Activated CD4-positive, alpha-beta T cell treated with anti-CD3 and anti-CD28 coated beads, Interleukin-2, amount 10 ng/mL, durations not matched to agents 7 days and 5 days (primary cell): ENCODE measurements at regions not wholly inside any gene's neighbourhood (a gene's known extent, or its start where the extent isn't known, plus 50 kb on each side); places are given as distances from the start of the nearest gene placed in this dataset.

Experiments used
- CTCF ChIA-PET: fragments of 350-600 bp; sonication (Branson Sonifier 250); formaldehyde crosslinking; loops from one replicate; lab custom pipeline; 2021; ENCODE audit warnings: antibody characterized with exemption; lab: Charles Lee
- POLR2A ChIA-PET: fragments of 350-600 bp; sonication (Branson Sonifier 250); formaldehyde crosslinking; loops from one replicate; lab custom pipeline; 2021; ENCODE audit warnings: antibody characterized with exemption; lab: Charles Lee
- DNase-seq: peaks from one replicate; pipeline ENCODE4 v3.0.0-alpha.2; 2020
- H3K27ac Mint-ChIP-seq: one replicate; pipeline ENCODE4 v1.8.0; 2021; ENCODE audit warnings: mild to moderate bottlenecking, moderate library complexity, mixed read lengths
- H3K27me3 Mint-ChIP-seq: one replicate; pipeline ENCODE4 v1.8.0; 2021; ENCODE audit warnings: mixed read lengths
- H3K36me3 Mint-ChIP-seq: one replicate; pipeline ENCODE4 v1.8.0; 2021; ENCODE audit warnings: low read depth, mixed read lengths
- H3K4me1 Mint-ChIP-seq: one replicate; pipeline ENCODE4 v1.8.0; 2021; ENCODE audit warnings: mixed read lengths
- H3K4me3 Mint-ChIP-seq: one replicate; pipeline ENCODE4 v1.8.0; 2021; ENCODE audit warnings: mild to moderate bottlenecking, moderate library complexity, mixed read lengths
- H3K9me3 Mint-ChIP-seq: one replicate; pipeline ENCODE4 v1.8.0; 2021; ENCODE audit warnings: mixed read lengths

DNA sequence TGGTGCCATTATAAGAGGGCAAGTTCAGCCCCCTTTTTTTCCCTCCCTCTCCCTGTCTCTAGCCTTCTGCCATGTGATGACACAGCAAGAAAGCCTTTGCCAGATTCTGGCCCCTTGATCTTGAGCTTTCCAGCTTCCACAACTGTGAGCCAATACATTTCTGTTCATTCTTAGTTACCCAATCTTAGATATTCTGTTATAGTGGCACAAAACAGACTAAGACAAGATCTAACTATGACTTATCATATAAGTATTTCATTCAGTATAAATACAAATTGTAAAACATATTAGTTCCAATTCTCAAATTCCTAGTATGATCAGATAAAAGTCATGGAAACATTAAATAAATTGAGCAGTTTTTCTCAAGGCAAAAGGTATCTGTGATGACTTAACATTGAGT, 276.3 kb downstream of the COX7C start:
- Mint-ChIP-seq H3K27me3 (peaks cover 5% of the 10 kb centered on the region), H3K9me3 (no peaks in the 10 kb centered on the region), H3K4me1 (no peaks in the 10 kb centered on the region), H3K4me3 (no peak overlapping the region), H3K27ac (no peak overlapping the region), H3K36me3 (no peaks in the 10 kb centered on the region)
- ChIA-PET CTCF (no interaction called here), POLR2A (no interaction called here)
- DNase-seq: no peak

DNA sequence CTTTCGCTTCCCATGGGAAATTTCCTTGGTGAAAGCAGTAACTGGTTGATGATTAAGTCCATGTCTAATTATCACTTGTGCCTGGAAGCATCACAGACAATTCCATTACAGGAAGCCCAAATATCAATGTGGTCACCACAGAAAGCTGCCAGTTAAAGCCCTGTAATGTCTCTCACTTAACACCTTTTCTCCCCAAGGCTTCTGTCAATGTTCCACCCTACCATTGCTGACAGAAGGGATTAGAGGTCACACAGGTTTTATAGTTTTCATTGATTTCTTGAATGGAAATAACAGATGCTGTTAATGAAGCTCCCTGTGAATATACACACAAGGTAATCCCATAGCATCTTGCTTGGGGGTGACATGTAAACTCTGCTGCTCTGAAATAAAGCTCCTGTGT, 279.2 kb downstream of the COX7C start:
- Mint-ChIP-seq H3K36me3 (no peaks in the 10 kb centered on the region), H3K4me1 (no peaks in the 10 kb centered on the region), H3K27me3 (peaks cover 11% of the 10 kb centered on the region), H3K4me3 (no peak overlapping the region), H3K27ac (no peak overlapping the region), H3K9me3 (no peaks in the 10 kb centered on the region)
- ChIA-PET POLR2A (no interaction called here), CTCF (no interaction called here)
- DNase-seq: no peak

DNA sequence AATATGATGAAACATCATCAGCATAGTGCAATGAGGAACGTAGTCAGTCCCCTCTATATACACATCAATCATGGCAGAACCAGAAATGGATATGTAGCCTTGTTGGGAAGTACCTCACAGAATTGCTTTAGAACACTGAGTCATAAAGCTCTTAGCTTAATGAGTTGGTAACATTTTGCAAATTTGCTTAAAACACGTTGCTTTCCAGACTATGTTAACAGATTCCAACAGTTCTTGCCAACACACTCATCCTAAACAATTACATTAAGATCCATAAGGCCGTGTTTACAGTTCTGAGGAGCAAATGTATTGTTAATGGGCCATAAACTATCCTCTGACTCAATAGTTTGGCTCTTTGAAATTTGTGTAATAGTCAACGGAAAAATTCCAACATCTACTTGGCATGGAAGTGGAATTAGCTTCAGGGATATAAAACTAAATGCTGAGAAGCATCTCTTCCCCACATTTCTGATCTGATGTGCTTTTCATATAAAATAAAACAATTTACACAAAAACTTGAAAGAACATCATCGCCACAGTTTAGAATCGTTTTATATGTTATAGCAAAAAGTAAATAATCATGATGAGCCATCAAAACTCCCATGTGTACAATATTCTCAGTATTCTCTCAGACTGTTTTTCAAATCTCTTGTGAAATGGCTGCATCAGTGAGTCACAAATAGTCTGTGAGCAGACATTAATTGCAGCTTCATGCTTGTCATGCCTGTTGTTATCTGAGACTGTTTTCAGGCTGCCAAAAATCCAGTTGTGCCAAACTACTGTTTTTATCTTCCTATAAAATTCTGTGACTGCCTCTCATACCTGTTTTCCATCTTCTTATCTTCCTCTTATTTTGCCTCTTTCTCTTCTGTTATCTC, 291.9 kb downstream of the COX7C start:
- POLR2A ChIA-PET: no interaction called here
- Mint-ChIP-seq H3K27me3 (peaks cover 26% of the 10 kb centered on the region), H3K27ac (no peak overlapping the region), H3K4me3 (no peak overlapping the region), H3K9me3 (no peaks in the 10 kb centered on the region), H3K36me3 (no peaks in the 10 kb centered on the region), H3K4me1 (no peaks in the 10 kb centered on the region)
- CTCF ChIA-PET: no interaction called here
- no peak for DNase-seq

DNA sequence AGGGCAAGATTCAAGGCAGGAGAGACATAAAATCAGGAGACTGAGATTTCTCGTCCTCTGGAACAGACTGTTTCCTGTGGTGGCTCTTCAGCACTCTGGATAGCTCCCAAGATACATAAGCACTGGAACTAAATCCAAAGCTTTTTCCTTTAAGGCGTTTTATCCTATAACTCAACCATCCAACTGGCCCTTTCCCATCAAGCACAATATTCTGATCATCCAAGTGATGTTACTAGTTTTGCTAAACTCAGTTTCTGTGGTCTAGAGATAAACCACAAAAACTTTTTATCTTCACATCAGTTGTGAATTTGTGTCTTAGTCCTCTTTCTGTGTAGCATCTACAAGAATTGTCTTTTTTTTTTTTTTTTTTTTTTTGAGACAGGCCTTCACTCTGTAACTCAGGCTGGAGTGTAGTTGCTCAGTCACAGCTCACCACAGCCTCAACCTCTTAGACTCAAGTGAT, 299.4 kb downstream of the COX7C start:
- Mint-ChIP-seq H3K27me3 (peaks cover 14% of the 10 kb centered on the region), H3K4me3 (no peak overlapping the region), H3K9me3 (no peaks in the 10 kb centered on the region), H3K4me1 (peaks cover 12% of the 10 kb centered on the region), H3K36me3 (no peaks in the 10 kb centered on the region), H3K27ac (no peak overlapping the region)
- peak; percentile 20 for DNase-seq
- CTCF ChIA-PET: no interaction called here
- POLR2A ChIA-PET: no interaction called here

DNA sequence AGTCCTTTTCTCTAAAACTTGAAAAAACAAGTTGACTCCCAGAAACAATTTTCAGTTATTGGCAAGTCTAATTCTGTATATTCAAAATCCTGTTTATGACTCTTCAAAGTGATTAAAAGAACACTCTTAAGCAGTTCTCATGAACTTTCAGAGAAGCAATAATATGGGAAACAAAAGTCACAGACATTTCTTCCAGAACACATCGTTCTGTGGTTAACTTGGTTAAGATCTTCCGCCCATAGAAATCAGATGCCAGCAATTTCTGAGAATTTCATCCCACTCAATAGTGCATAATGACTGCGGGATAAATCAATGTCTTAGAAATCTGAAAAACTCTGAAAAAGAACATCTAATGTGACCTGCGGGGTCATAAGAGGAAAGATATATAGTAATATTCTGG, 300.5 kb downstream of the COX7C start:
- Mint-ChIP-seq H3K4me1 (peaks cover 12% of the 10 kb centered on the region), H3K27me3 (peaks cover 14% of the 10 kb centered on the region), H3K4me3 (no peak overlapping the region), H3K27ac (no peak overlapping the region), H3K9me3 (no peaks in the 10 kb centered on the region), H3K36me3 (no peaks in the 10 kb centered on the region)
- DNase-seq: no peak
- ChIA-PET POLR2A (no interaction called here), CTCF (no interaction called here)

DNA sequence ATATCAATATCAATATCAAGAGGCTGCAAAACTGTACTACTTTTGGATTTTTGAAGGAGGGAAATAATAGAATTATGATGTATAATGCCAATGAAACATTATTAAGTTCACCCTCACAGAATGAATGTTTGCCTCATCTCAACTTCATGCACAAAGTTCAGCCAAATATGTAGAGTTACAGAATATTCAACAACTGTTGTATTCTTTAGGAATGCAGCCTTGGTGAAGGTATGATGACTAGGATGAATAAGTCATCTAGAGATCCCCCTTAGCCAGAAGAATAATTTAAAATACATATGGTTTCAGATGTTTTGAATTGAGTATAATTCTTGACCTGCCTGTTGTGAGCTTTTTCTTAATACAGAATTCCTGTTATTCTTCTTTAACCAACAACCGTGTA, 308.3 kb downstream of the COX7C start:
- no peak for DNase-seq
- no peak overlapping the region for H3K27ac Mint-ChIP-seq
- no peaks in the 10 kb centered on the region for H3K4me1 Mint-ChIP-seq
- ChIA-PET POLR2A (no interaction called here), CTCF (no interaction called here)
- no peaks in the 10 kb centered on the region for H3K9me3 Mint-ChIP-seq
- no peaks in the 10 kb centered on the region for H3K36me3 Mint-ChIP-seq
- H3K27me3 Mint-ChIP-seq: peaks cover 26% of the 10 kb centered on the region
- no peak overlapping the region for H3K4me3 Mint-ChIP-seq

DNA sequence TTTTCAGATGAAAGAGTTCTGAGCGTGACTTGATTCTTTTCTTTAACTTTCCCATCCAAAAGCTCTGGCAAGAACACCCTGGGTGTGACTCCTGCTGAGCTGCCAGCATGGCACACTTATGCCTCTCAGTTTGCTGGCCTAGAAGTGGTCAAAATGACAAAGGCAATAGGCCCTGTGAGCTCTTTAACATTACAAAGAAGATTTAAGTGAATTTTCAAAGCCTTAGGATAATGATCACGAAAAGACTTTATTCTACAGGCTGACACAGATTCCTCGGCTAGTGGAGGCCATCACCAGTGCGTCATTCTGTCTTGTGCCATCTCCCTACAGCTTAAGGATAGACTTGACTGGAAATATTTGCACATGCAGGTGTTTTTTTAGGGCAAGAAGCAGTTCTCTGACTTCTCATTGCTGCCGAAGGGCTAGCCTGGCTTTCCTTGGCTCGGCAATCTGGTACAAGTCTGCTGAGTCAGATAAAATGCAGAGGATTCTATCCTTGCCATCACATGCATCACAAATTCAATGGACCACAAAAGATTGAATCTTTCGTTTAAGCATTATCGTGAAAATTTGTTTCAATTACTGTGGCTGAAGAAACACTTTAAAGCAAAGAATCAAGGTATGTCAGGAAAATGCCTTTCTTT, 311.5 kb downstream of the COX7C start:
- Mint-ChIP-seq H3K4me3 (no peak overlapping the region), H3K27ac (no peak overlapping the region), H3K36me3 (no peaks in the 10 kb centered on the region), H3K9me3 (no peaks in the 10 kb centered on the region), H3K27me3 (peaks cover 27% of the 10 kb centered on the region), H3K4me1 (no peaks in the 10 kb centered on the region)
- no peak for DNase-seq
- ChIA-PET POLR2A (no interaction called here), CTCF (no interaction called here)

DNA sequence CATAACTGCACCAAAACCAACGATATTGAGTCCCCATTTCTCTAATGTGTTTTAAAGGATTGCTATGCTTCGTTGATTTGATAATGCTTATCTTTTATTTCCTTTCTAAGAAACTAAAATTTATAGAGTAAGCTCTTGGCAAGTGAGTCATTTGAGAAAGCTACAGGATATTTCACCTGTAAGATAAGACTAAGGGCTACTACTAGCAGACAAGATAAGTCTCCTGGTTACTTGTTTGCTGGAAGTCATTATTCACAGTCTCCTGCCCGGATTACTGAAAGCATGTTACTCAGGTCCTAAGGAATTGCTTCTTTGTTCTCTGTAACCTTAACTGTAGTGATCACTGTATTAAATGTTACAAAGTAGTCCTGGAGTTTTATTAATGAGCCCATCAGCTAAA, 315.9 kb upstream of the RASA1 start:
- Mint-ChIP-seq H3K9me3 (no peaks in the 10 kb centered on the region), H3K4me1 (no peaks in the 10 kb centered on the region), H3K4me3 (no peak overlapping the region), H3K27ac (no peak overlapping the region), H3K27me3 (peaks cover 12% of the 10 kb centered on the region), H3K36me3 (no peaks in the 10 kb centered on the region)
- CTCF ChIA-PET: no interaction called here
- DNase-seq: no peak
- POLR2A ChIA-PET: no interaction called here

DNA sequence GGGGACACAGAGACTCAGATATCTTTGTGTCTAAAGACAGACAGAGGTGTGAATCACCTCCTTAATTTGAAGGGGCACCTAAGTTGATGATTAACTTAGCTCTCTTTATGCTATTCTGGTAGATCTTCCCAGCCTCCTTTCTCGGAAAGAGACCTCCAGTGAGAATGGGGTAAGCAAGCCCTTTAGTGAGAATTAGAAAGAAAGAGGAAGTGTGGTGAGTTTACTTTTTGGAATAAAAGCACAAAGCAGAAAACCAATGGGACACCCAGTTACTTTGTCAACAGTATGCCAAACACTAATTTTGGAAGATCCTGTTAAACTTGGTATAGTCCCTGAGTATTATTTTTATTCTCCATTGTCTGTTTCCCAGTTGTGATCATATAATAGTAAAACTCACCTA, 302.8 kb upstream of the RASA1 start:
- ChIA-PET POLR2A (no interaction called here), CTCF (no interaction called here)
- Mint-ChIP-seq H3K4me1 (peaks cover 2% of the 10 kb centered on the region), H3K36me3 (no peaks in the 10 kb centered on the region), H3K27ac (no peak overlapping the region), H3K4me3 (no peak overlapping the region), H3K9me3 (no peaks in the 10 kb centered on the region), H3K27me3 (peaks cover 8% of the 10 kb centered on the region)
- no peak for DNase-seq

DNA sequence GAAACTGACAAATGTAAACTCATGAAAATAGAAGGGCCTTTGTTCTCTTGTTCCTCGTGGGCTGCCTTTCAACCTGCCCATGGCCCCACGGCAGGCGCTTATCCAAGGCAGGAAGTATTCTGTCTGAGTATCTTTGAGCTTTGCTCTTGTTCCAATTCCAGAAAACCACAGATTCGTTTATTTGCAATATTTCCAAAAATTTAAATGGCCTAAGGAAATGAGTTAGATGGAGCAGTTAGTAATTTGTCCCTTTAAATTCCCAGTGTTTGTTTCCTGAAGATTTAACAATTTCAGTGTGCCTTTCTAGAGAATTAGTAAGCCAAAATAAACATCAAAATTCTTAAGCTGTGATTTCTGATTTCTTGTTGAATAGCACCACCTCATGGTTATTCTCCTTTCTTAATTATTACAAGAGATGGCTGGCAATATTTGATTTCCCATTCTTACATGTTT, 299.4 kb upstream of the RASA1 start:
- ChIA-PET POLR2A (no interaction called here), CTCF (interaction anchor here (0.5 to 1.6 kb wide), 3 partner anchors 10 to 171 kb away, joined by 3 to 9 read pairs (median 3); no protein-coding TSS in a partner anchor)
- DNase-seq: no peak
- H3K9me3 Mint-ChIP-seq: no peaks in the 10 kb centered on the region
- H3K27ac Mint-ChIP-seq: no peak overlapping the region
- H3K36me3 Mint-ChIP-seq: no peaks in the 10 kb centered on the region
- peaks cover 4% of the 10 kb centered on the region for H3K4me1 Mint-ChIP-seq
- no peak overlapping the region for H3K4me3 Mint-ChIP-seq
- peaks cover 17% of the 10 kb centered on the region for H3K27me3 Mint-ChIP-seq

DNA sequence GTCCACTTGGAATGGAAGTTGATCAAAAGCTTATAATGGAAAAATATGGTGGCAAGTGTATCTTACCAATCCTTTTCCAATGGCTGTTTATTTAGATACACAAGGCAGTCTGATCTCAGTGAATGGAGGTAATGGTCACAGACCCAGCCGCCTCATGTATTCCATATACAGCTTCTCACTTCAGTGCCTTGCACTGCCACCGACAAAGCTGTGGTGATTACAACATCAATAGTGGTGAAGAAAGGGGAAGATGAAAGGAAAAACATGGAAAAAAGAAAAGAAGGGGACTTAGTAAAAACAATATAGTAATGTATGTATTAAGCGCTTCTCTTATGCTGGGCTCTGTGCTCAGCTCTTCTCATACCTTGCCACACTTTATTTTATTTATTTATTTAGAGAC, 297.3 kb upstream of the RASA1 start:
- peaks cover 6% of the 10 kb centered on the region for H3K4me1 Mint-ChIP-seq
- H3K4me3 Mint-ChIP-seq: no peak overlapping the region
- peaks cover 26% of the 10 kb centered on the region for H3K27me3 Mint-ChIP-seq
- H3K9me3 Mint-ChIP-seq: no peaks in the 10 kb centered on the region
- ChIA-PET CTCF (interaction anchor here (0.9 kb wide), 1 partner anchor 90 kb away, joined by 5 read pairs; no protein-coding TSS in a partner anchor), POLR2A (no interaction called here)
- H3K27ac Mint-ChIP-seq: no peak overlapping the region
- H3K36me3 Mint-ChIP-seq: no peaks in the 10 kb centered on the region
- DNase-seq: no peak

DNA sequence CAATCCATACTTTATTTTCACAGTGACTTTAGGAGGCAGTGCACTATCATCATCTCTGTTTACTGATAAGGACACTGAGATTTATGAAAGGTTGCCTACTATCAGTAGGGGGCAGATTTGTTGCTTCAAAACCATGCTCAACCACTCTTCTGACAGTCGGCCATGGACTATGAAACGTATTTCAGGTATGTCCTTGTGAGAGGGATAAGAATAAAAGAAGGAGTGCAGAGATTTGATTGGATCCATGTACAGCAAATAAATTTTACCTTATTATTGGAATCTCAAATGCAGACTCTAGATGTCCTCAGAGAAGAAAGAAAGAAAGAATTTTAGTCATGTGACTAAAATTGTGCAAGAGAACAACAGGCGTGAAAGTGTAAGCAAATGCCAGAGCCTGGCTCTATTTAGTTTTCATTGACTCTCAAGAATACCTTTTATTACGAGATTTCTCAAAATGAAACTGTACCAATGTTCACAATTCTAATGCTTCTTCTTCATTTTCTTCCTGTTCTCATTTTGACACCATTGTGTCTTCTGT, 296.6 kb upstream of the RASA1 start:
- no peaks in the 10 kb centered on the region for H3K36me3 Mint-ChIP-seq
- peak; percentile 9 for DNase-seq
- peaks cover 6% of the 10 kb centered on the region for H3K4me1 Mint-ChIP-seq
- H3K4me3 Mint-ChIP-seq: no peak overlapping the region
- H3K27ac Mint-ChIP-seq: no peak overlapping the region
- ChIA-PET CTCF (no interaction called here), POLR2A (no interaction called here)
- H3K9me3 Mint-ChIP-seq: no peaks in the 10 kb centered on the region
- peaks cover 31% of the 10 kb centered on the region for H3K27me3 Mint-ChIP-seq

DNA sequence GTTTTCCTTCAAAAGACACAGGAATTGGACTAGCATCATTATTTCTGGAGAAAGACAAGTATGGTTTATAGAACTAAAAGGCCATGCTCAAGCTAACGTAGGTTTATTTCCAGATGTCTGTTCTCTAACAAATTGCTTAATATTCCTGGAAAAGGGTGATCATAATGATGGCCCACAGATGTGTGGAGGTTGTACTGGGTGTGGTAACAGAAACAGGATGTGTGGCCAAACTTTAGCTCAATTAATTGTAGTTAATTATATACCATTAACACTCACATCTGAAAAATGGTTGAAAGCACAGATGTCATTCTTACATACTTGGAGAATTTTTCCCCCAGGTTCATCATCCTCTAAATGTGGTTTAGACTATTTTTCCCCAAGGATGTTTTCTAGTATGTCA, 292.7 kb upstream of the RASA1 start:
- no peak overlapping the region for H3K4me3 Mint-ChIP-seq
- H3K9me3 Mint-ChIP-seq: no peaks in the 10 kb centered on the region
- DNase-seq: no peak
- H3K27ac Mint-ChIP-seq: no peak overlapping the region
- POLR2A ChIA-PET: no interaction called here
- CTCF ChIA-PET: no interaction called here
- peaks cover 7% of the 10 kb centered on the region for H3K4me1 Mint-ChIP-seq
- H3K36me3 Mint-ChIP-seq: no peaks in the 10 kb centered on the region
- H3K27me3 Mint-ChIP-seq: peaks cover 33% of the 10 kb centered on the region
